H7 (cell line): ENCODE measurements at regions not wholly inside any gene's neighbourhood (a gene's known extent, or its start where the extent isn't known, plus 50 kb on each side); places are given as distances from the start of the nearest gene placed in this dataset.

Experiments
- DNase-seq: peaks from one replicate; pipeline ENCODE4 v3.0.0; 2012
- H3K27me3 ChIP-seq: 2 replicates; pipeline ENCODE4 v1.6.0; 2011; ENCODE audit warnings: mild to moderate bottlenecking, low read length; ENCODE audit not compliant: control insufficient read depth, insufficient read depth
- H3K36me3 ChIP-seq: replicated peaks from 2 replicates; pipeline ENCODE4 v1.5.1; 2011; ENCODE audit warnings: low read length; ENCODE audit not compliant: control insufficient read depth, insufficient read depth
- H3K4me3 ChIP-seq: 2 replicates; pipeline ENCODE4 v1.5.1; 2011; ENCODE audit warnings: low read depth, mild to moderate bottlenecking, control low read depth, low read length, moderate library complexity; ENCODE audit not compliant: insufficient read depth

DNA sequence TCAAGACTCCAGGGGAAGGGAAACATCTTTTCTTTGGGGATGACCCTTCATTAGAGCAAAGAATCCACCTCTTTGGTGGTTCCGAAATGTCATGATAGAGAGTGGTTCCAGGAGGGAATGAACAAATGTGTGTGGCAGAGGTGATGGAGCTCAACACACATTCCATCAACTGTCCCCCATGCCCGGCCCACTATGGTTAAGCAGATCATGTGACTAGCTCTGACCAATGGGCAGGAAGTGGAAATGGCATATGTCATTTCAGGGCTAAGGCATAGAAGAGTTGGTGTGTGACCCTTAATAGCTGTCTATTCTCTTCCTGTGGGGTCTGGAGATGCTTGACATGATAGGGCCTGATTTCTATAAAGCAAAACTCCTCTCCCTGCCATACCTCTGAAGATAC lies 194.6 kb downstream of the GAS1 start:
- DNase-seq: no peak
- no peak overlapping the region for H3K4me3 ChIP-seq
- no peaks in the 10 kb centered on the region for H3K27me3 ChIP-seq
- no peaks in the 10 kb centered on the region for H3K36me3 ChIP-seq

DNA sequence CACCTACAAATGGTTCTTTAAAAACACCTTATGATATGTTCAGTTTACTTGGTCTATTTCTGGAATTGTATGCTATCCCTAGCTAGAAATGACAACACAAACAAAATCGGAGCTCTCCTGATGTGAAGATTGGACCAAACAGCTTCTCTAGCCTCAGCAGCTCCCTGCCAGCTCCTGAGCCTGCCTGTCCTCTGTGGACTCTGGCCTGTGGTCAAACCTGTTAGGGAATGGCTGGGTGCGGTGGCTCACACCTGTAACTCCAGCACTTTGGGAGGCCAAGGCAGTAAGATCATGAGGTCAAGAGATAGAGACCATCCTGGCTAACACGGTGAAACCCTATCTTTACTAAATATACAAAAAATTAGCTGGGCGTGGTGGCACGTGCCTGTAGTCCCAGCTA lies 195.3 kb downstream of the GAS1 start:
- Histone ChIP-seq H3K36me3 (no peaks in the 10 kb centered on the region), H3K4me3 (no peak overlapping the region), H3K27me3 (no peaks in the 10 kb centered on the region)
- DNase-seq: no peak

DNA sequence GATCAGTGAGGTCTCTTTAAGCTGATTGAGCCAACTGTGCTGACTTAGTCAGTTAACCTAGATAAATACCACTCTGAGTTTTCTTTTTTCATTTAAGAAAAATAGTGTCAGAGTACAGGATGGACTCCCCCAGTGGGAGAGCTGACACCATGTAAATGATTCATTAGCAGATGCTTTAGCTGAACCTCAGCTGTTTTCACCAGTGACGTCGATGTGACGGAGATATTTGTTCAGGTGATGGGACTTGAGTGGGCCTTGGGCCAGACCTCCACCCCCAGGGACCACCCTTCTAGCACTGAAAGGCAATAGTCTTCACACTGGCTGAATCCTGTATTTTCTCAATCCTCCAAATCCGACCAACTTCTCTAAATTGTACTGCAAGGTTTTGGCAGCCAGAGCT lies 196.1 kb downstream of the GAS1 start:
- H3K27me3 ChIP-seq: no peaks in the 10 kb centered on the region
- no peak for DNase-seq
- no peaks in the 10 kb centered on the region for H3K36me3 ChIP-seq
- no peak overlapping the region for H3K4me3 ChIP-seq

DNA sequence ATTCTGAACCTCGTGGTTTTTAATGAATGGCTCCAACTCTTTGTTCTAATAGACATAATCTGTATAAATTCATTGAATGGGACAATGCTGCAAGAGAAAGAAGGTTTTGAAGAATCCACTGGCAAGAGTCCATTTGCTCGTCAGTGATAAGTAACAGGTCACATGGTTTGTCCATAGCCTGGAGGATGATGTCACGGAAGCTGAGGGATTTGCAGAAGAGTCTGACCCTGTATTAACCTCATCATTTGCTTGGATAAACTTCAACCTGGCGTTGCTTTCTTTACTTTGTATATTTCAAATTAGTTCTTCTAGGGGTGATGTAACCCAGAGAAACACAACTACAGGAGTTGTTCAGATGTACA lies 197.4 kb downstream of the GAS1 start:
- no peak for DNase-seq
- H3K27me3 ChIP-seq: no peaks in the 10 kb centered on the region
- no peaks in the 10 kb centered on the region for H3K36me3 ChIP-seq
- H3K4me3 ChIP-seq: no peak overlapping the region

DNA sequence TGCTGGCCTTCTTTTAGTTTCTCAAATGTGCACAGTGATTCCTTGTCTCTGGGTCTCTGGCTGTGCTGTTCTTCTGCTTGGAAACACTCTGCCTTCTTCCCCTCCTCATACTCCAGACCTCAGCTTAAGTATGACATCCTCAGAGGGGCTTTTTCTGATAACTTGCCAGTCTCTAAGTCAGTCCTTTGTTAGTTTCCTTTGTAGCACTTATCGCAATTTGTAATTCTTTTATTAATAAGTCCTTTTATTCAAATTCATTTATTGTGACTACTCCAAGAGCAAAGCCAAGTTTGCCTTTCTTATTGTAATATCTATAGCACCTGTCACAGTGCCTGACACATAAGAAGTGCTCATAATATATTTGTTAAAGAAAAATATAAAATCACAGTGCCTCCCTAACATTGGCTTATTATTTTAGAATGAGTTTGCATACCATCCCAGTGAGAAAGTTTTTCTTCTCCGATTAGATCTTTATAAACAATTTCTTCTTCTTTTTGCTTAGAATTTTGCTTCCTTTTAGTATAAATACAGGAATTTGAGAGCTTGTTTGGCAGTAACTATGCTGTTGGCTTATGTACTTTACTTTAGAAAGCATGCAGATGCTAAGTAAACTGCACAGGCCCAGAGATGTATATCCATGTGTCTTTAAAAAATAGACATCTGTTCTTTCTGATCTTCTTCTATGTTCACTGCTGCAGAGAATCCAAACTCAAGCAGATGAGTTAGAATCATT lies 198.0 kb downstream of the GAS1 start:
- Histone ChIP-seq H3K27me3 (no peaks in the 10 kb centered on the region), H3K4me3 (no peak overlapping the region), H3K36me3 (no peaks in the 10 kb centered on the region)
- no peak for DNase-seq

DNA sequence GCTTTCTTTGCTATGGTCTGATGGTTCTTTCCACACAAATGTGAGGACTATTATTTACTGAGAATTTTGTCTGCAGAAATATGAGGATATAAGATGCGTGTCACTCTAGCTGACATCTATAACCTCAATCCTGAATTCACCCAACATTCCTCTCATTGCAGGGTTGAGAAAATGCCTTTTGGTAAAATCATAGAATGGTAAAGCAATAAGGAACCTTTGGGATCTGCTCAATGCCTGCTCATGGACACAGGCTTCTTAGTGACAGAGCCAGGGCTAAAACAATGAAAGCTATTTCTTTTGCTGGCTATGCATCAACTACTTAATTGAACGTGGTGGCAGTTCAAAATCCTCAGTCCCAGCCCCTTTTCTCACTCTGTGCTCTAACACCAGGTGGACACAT lies 199.6 kb downstream of the GAS1 start:
- no peak for DNase-seq
- no peaks in the 10 kb centered on the region for H3K27me3 ChIP-seq
- no peak overlapping the region for H3K4me3 ChIP-seq
- H3K36me3 ChIP-seq: no peaks in the 10 kb centered on the region

DNA sequence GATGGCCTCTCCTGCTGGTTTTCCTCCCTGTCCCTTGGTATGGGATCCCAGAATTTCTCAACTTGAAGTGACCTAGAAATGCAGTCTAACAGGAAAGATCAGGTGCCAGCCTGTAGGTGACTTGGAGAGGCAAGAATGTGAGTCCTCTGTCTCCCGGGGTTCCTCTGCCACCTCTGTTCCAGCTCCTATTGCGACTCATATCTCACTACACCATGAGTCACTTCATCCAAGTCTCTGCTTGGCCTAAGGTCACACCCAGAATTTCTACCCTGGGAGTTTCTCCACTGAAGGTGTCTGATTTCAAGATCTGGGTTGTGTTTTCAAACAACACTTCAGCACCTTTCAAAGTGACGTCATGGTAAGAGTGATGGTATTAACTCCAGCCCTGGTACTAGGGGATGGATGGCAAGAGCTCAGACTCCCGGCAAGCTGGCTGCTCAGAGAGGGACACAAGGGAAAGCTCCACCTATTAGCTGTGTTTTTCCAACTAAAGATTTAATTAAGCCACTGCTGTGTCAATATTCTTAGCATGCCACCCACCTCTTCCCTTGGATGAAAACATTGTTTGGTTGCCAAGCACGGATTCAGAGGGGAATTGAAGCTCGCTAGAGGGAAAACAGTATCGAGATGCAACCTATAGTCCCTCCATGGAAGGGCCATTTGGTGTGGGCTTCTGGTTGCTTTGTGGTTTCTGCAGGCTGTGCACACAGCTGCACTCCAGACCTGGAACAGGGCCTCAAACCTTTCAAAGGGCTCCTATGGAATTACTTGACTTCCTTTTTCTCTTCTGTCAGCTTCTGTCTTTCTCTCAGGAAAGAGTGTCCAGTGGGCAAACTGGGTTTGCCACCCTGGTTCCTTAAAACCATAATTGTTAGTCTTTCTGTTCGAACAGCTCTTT lies 205.7 kb downstream of the GAS1 start:
- H3K36me3 ChIP-seq: no peaks in the 10 kb centered on the region
- H3K4me3 ChIP-seq: no peak overlapping the region
- no peaks in the 10 kb centered on the region for H3K27me3 ChIP-seq
- DNase-seq: no peak

DNA sequence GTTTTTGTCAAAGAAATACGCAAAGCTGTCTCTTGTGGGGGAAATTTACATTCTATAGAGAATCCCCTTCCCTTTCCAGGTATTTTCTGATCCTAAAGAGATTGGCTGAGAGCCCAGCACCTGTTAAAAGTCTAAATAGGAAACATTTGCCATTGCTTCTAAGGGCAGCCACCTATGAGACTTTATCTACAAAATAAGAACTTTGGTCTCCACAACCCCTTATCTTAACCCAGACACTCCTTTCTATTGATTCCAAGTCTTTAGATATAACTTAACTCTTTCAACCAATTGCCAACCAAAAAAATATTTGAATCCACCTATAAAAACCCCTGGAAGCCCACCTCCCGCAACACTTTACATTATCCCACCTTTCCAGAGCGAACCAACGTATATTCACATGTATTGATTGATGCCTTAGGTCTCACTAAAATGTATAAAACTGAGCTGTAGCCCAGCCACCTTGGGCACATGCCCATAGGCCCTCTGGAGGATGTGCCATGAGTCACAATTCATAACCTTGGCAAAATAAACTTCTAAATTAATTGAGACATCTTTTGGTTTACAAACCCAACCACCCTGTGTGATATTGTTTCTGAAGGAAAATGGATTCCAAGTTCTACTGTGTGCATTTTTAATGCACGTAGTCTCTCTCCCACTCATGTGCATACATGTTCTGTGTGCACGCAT lies 211.4 kb downstream of the GAS1 start:
- Histone ChIP-seq H3K27me3 (no peaks in the 10 kb centered on the region), H3K4me3 (no peak overlapping the region), H3K36me3 (no peaks in the 10 kb centered on the region)
- DNase-seq: no peak

DNA sequence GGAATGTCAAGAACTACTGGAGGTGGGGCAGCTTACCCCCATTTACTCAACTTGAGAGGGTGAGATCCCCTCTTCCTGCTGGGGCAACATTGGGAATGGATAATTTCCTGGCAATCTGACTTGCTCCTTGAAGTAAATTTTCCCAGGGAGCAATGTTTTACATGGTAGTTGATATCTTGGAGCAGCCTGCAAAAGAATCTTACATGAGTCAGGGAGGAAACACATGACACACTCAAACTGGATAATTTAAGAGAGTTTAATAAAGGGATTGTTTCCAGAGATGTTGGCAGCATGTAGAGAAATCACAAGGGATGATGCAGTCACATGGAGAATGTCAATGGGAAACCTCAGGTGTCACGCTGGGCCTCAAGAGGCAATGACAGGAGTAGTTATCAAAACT lies 212.5 kb downstream of the GAS1 start:
- no peak overlapping the region for H3K4me3 ChIP-seq
- no peaks in the 10 kb centered on the region for H3K27me3 ChIP-seq
- no peaks in the 10 kb centered on the region for H3K36me3 ChIP-seq
- DNase-seq: no peak

DNA sequence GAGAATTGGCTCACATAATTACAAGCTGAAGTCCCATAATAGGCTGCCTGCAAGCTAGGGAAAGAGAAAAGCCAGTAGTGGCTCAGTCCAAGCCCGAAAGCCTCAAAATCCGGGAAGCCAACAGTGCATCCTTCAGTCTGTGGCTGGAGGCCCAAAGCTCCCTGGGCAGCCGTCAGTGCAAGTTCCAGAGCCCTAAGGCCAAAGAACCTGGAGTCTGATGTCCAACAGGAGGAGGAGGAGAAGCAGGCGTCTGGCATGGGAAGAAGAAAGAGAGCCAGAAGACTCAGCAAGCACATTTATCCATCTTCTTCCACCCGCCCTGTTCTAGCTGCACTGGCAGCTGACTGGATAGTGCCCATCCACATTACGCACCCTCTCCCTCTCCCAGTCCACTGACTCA lies 213.4 kb downstream of the GAS1 start:
- H3K4me3 ChIP-seq: no peak overlapping the region
- H3K36me3 ChIP-seq: no peaks in the 10 kb centered on the region
- DNase-seq: no peak
- no peaks in the 10 kb centered on the region for H3K27me3 ChIP-seq

DNA sequence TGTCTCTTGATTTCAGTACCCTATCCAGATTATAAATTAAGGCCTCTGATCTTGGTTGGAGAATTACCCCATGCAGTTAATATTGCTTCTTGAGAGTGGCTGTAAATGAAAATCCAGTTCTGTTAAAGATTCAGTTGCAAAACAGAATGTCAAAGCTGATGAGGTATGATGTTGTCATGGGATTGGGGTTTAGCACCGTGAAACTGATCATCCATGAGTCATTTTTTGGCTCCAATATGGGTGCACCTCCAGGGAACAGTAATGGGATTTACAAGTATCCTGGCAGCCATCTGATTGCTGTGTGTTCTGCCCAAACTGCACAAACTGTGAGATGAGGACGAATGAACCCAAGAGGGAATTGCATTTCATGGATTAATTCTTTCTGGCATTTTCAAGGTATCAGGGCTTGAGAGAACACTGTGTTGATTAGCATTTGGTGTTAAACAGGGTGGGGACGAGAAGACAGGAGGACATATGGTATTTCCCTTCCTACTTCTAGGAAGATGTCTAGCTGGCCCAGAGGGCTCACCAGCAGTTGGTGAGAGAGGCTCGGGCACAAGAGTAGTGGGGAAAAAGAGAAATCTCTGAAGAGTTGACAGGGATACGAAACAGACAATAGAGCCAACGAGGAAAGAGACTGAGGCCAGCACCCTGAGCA lies 214.7 kb downstream of the GAS1 start:
- H3K4me3 ChIP-seq: no peak overlapping the region
- H3K27me3 ChIP-seq: no peaks in the 10 kb centered on the region
- no peaks in the 10 kb centered on the region for H3K36me3 ChIP-seq
- no peak for DNase-seq

DNA sequence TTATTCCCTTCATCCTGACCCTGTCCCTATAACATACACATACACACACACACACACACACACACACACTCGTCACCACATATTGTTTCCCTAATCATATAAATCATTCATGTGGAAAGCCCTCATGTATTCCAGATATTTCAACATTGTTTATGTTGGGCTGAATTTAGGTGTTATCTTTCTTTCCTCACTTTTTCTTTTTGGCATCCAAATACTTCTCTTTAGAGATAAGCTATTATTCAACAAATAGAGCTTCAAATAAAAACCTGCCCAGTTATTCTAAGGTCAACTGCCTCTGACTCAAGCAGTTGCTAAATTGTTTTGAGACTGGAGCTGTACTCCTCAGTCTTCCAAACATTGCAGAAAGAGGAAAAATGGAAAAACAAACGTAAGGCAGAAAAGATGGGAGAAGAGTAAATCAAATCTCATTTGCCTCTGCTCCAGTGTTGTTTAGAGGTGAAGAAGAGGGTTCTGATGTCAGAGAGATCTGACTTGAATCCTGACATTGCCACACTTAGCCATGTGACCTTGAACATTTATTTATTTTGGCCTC lies 215.7 kb downstream of the GAS1 start:
- H3K4me3 ChIP-seq: no peak overlapping the region
- H3K27me3 ChIP-seq: no peaks in the 10 kb centered on the region
- no peak for DNase-seq
- no peaks in the 10 kb centered on the region for H3K36me3 ChIP-seq

DNA sequence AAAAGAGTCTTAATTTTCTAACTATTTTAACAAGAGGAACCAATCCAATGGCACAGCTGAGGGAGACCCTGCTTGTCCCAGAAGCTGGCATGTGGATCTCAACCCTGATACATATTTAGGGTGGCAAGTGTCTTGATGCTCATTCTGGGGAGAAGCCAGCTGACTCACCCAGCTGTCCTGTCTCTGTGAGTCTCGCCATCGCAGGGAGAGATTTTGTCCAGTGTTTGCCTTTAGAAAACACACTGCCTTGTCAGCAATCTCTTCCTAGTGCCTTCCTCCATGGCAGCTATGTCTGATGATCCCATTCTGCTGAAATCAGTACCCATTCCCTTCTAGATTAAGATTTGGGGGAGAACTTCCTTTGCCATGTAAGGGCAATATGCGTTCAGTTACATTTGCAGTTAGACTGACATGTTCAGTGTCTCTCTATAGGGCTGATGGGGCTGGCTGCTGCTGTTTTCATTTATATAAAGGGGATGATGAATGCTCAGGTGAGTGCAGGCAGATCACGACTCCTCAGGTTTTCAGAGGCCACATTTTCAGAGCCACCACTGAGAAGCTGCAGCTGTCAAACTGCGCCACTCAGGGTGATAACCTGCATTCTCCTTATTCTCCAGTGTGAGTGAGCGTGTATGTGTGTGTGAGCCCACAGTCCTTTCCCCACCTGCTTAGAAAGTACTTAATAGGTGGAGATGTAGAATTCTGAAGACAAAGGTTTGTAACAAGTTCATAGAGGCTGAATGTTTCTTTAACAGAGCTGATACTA lies 217.0 kb downstream of the GAS1 start:
- no peak for DNase-seq

DNA sequence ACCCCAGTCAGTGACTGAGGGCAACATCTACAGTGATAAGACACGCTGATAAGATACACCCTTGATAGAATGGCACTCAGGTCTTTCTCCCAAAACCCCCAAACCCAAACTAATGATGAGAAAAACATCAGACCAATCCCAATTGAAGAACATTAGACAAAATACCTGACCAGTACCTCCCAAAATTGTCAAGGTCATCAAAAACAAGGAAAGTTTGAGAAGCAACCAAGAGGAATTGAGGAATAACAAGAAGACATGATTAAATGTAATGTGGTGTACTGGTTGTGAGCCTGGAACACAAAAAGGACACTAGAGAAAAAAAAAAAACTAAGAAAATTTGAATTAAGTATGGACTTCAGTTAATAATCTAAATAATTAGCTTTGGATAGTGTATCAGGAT lies 222.8 kb downstream of the GAS1 start:
- DNase-seq: no peak
- Histone ChIP-seq H3K27me3 (no peaks in the 10 kb centered on the region), H3K4me3 (no peak overlapping the region), H3K36me3 (no peaks in the 10 kb centered on the region)

More for the DNA sequence above, 217.0 kb downstream of the GAS1 start:
- H3K27me3 ChIP-seq: no peaks in the 10 kb centered on the region
- no peak overlapping the region for H3K4me3 ChIP-seq
- H3K36me3 ChIP-seq: no peaks in the 10 kb centered on the region
